ACC112 (cell line): ENCODE measurements at regions not wholly inside any gene's neighbourhood (a gene's known extent, or its start where the extent isn't known, plus 50 kb on each side); places are given as distances from the start of the nearest gene placed in this dataset.
"Not testable (repeated sequence)": the region's sequence is repeated elsewhere in the genome, so short reads cannot be mapped to it uniquely, and the experiment has no call there.

Experiments
- H2AFZ ChIP-seq: fragments of 200-600 bp; sonication (generic); one replicate; pipeline ENCODE4 v1.6.0; 2017; ENCODE audit warnings: antibody characterized with exemption, low read length; ENCODE audit not compliant: unreplicated experiment
- H3K27ac ChIP-seq: fragments of 200-600 bp; sonication (generic); 2 replicates; pipeline ENCODE4 v1.5.1; 2014; ENCODE audit warnings: low read depth, mild to moderate bottlenecking, antibody characterized with exemption, low read length, moderate library complexity
- H3K27me3 ChIP-seq: fragments of 200-600 bp; sonication (generic); 2 replicates; pipeline ENCODE4 v1.6.1; 2014; ENCODE audit warnings: mild to moderate bottlenecking, antibody characterized with exemption, low read length, moderate library complexity, mixed read lengths; ENCODE audit not compliant: insufficient read depth
- H3K36me3 ChIP-seq: fragments of 200-600 bp; sonication (generic); 2 replicates; pipeline ENCODE4 v1.6.1; 2016; ENCODE audit warnings: mild to moderate bottlenecking, antibody characterized with exemption, low read length, moderate library complexity, mixed read lengths; ENCODE audit not compliant: insufficient read depth
- H3K4me1 ChIP-seq: fragments of 200-600 bp; sonication (generic); one replicate; pipeline ENCODE4 v1.6.1; 2016; ENCODE audit warnings: low read length, mixed read lengths; ENCODE audit not compliant: insufficient read depth, unreplicated experiment, control insufficient read depth
- H3K4me3 ChIP-seq: fragments of 200-600 bp; sonication (generic); 2 replicates; pipeline ENCODE4 v1.5.1; 2014; ENCODE audit warnings: mild to moderate bottlenecking, low read depth, low read length
- H3K79me2 ChIP-seq: fragments of 200-600 bp; sonication (generic); one replicate; pipeline ENCODE4 v1.6.0; 2016; ENCODE audit warnings: low read length; ENCODE audit not compliant: control insufficient read depth, unreplicated experiment, insufficient read depth

- not testable (repeated sequence) for H3K27me3 ChIP-seq, H3K79me2 ChIP-seq, H3K27ac ChIP-seq, H2AFZ ChIP-seq, H3K4me1 ChIP-seq, H3K36me3 ChIP-seq, H3K4me3 ChIP-seq
These were observed 775.8 kb downstream of the IGSF11 start for GRCh38 chr3:118258850-118259249.

- no peaks in the 10 kb centered on the region for H3K4me1 ChIP-seq
- no peak overlapping the region for H3K27ac ChIP-seq
- H2AFZ ChIP-seq: no peak overlapping the region
- H3K27me3 ChIP-seq: no peaks in the 10 kb centered on the region
- no peak overlapping the region for H3K4me3 ChIP-seq
- no peaks in the 10 kb centered on the region for H3K36me3 ChIP-seq
- H3K79me2 ChIP-seq: no peaks in the 10 kb centered on the region
These were observed 771.7 kb downstream of the IGSF11 start for GRCh38 chr3:118262800-118263402.

DNA sequence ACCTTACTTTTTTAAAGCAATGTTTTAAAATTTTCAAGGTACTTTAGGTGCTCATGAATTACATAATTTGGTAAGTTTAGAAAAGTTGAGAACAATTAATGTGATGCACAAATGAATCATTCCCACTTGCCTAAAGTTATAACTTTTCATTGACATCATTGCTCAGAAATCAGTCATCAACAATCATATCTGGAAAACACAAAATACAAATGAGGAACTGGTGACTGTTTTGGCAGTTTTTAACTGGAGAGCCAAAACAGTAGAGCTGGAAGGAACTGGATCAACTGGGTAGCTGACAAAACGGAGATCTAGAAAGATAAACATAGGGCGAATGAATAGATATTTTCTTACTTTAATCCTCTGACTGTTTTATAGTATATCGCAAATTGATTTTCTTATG, 767.1 kb downstream of the IGSF11 start:
- Histone ChIP-seq H2AFZ (no peak overlapping the region), H3K27ac (no peak overlapping the region), H3K36me3 (no peaks in the 10 kb centered on the region), H3K4me1 (no peaks in the 10 kb centered on the region), H3K27me3 (no peaks in the 10 kb centered on the region), H3K4me3 (no peak overlapping the region), H3K79me2 (no peaks in the 10 kb centered on the region)

GRCh38 chr3:118269537-118270125, 765.0 kb downstream of the IGSF11 start:
- Histone ChIP-seq H3K27ac (no peak overlapping the region), H3K36me3 (no peaks in the 10 kb centered on the region), H3K79me2 (no peaks in the 10 kb centered on the region), H3K27me3 (no peaks in the 10 kb centered on the region), H3K4me1 (no peaks in the 10 kb centered on the region), H2AFZ (no peak overlapping the region), H3K4me3 (no peak overlapping the region)

GRCh38 chr3:118272991-118273390, 761.7 kb downstream of the IGSF11 start:
- Histone ChIP-seq H3K4me1 (no peaks in the 10 kb centered on the region), H3K79me2 (no peaks in the 10 kb centered on the region), H2AFZ (no peak overlapping the region), H3K36me3 (no peaks in the 10 kb centered on the region), H3K27me3 (no peaks in the 10 kb centered on the region), H3K4me3 (no peak overlapping the region), H3K27ac (no peak overlapping the region)

DNA sequence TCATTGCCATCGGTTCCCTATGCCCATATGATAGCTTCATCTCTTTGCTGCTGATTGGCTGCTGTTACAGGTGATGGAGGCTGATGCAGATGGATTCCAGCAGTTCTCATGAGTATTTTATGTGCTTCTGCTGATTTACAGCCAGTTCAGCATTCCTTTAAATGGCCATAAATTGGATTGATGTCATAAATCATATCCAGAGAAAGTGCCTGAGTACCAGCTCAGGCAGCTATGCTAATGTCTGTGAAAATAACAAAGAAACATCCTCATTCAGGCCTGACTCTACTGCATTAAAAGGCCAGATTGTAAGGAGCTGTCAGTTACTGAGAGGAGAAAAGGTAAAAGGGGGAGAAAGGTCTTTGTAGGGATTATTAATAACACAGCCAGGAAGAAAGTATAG, 756.8 kb downstream of the IGSF11 start:
- Histone ChIP-seq H3K36me3 (no peaks in the 10 kb centered on the region), H3K79me2 (no peaks in the 10 kb centered on the region), H2AFZ (no peak overlapping the region), H3K27ac (no peak overlapping the region), H3K4me1 (no peaks in the 10 kb centered on the region), H3K4me3 (no peak overlapping the region), H3K27me3 (no peaks in the 10 kb centered on the region)

- Histone ChIP-seq H3K4me3 (no peak overlapping the region), H3K4me1 (no peaks in the 10 kb centered on the region), H3K79me2 (no peaks in the 10 kb centered on the region), H3K27ac (no peak overlapping the region), H2AFZ (no peak overlapping the region), H3K36me3 (no peaks in the 10 kb centered on the region), H3K27me3 (no peaks in the 10 kb centered on the region)
These were observed 741.8 kb downstream of the IGSF11 start for GRCh38 chr3:118292841-118293240.

- Histone ChIP-seq H3K36me3 (no peaks in the 10 kb centered on the region), H2AFZ (no peak overlapping the region), H3K4me3 (no peak overlapping the region), H3K4me1 (no peaks in the 10 kb centered on the region), H3K27me3 (no peaks in the 10 kb centered on the region), H3K27ac (no peak overlapping the region), H3K79me2 (no peaks in the 10 kb centered on the region)
These were observed 736.5 kb downstream of the IGSF11 start for GRCh38 chr3:118298133-118298532.

DNA sequence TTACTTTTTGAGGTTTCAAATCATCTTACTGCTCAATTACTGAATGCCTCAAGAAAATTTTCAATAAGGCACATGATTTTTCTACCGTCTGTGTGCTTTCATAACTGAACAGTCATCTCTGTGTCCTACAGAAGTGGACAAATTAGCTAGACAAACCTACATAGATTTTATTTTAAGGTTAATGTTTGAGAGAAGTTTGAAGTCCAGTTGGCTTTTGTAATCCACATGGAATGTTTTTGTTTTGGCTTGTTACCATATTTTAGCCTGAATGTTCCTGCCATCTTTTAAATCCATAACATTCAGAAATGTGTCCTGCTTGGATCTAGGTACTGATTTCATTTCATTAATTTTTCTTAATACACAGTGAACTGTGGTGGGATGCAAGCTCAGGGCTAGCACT, 730.1 kb downstream of the IGSF11 start:
- H3K79me2 ChIP-seq: no peaks in the 10 kb centered on the region
- H3K4me1 ChIP-seq: no peaks in the 10 kb centered on the region
- no peaks in the 10 kb centered on the region for H3K27me3 ChIP-seq
- H2AFZ ChIP-seq: no peak overlapping the region
- H3K4me3 ChIP-seq: no peak overlapping the region
- no peaks in the 10 kb centered on the region for H3K36me3 ChIP-seq
- no peak overlapping the region for H3K27ac ChIP-seq

GRCh38 chr3:118332699-118333098, 701.9 kb downstream of the IGSF11 start:
- Histone ChIP-seq H3K79me2 (no peaks in the 10 kb centered on the region), H3K36me3 (no peaks in the 10 kb centered on the region), H3K27me3 (no peaks in the 10 kb centered on the region), H3K4me3 (no peak overlapping the region), H3K27ac (no peak overlapping the region), H3K4me1 (no peaks in the 10 kb centered on the region), H2AFZ (no peak overlapping the region)

- H3K79me2 ChIP-seq: no peaks in the 10 kb centered on the region
- H3K4me3 ChIP-seq: no peak overlapping the region
These were observed 697.0 kb downstream of the IGSF11 start for GRCh38 chr3:118337649-118338048.

More at GRCh38 chr3:118337649-118338048, 697.0 kb downstream of the IGSF11 start:
- Histone ChIP-seq H3K36me3 (no peaks in the 10 kb centered on the region), H2AFZ (no peak overlapping the region), H3K27ac (no peak overlapping the region), H3K4me1 (no peaks in the 10 kb centered on the region), H3K27me3 (no peaks in the 10 kb centered on the region)
